Activated CD4-positive, alpha-beta memory T cell treated with anti-CD3 and anti-CD28 coated beads for 36 hours (primary cell): ENCODE measurements at regions not wholly inside any gene's neighbourhood (a gene's known extent, or its start where the extent isn't known, plus 50 kb on each side); places are given as distances from the start of the nearest gene placed in this dataset.

Source experiments
- CTCF ChIA-PET: fragments of 350-600 bp; sonication (Branson Sonifier 250); formaldehyde crosslinking; loops from one replicate; lab custom pipeline; 2021; ENCODE audit warnings: antibody characterized with exemption, inconsistent platforms; lab: Charles Lee
- POLR2A ChIA-PET: fragments of 350-600 bp; sonication (Branson Sonifier 250); formaldehyde crosslinking; loops from one replicate; lab custom pipeline; 2021; ENCODE audit warnings: antibody characterized with exemption; lab: Charles Lee
- DNase-seq: peaks from one replicate; pipeline ENCODE4 v3.0.0-alpha.2; 2020
- H3K27ac Mint-ChIP-seq: one replicate; pipeline ENCODE4 v1.8.0; 2021; ENCODE audit warnings: mixed read lengths
- H3K27me3 Mint-ChIP-seq: one replicate; pipeline ENCODE4 v1.8.0; 2021; ENCODE audit warnings: mixed read lengths
- H3K36me3 Mint-ChIP-seq: one replicate; pipeline ENCODE4 v1.8.0; 2021; ENCODE audit warnings: mixed read lengths
- H3K4me1 Mint-ChIP-seq: one replicate; pipeline ENCODE4 v1.8.0; 2021; ENCODE audit warnings: low read depth, mixed read lengths
- H3K4me3 Mint-ChIP-seq: one replicate; pipeline ENCODE4 v1.8.0; 2021; ENCODE audit warnings: mild to moderate bottlenecking, mixed read lengths
- H3K9me3 Mint-ChIP-seq: one replicate; pipeline ENCODE4 v1.8.0; 2021; ENCODE audit warnings: mixed read lengths
- intact Hi-C: fragments of 100-400 bp; cut with micrococcal nuclease; formaldehyde crosslinking; loops from one replicate; pipeline ENCODE4 v1.15.1; 2023

DNA sequence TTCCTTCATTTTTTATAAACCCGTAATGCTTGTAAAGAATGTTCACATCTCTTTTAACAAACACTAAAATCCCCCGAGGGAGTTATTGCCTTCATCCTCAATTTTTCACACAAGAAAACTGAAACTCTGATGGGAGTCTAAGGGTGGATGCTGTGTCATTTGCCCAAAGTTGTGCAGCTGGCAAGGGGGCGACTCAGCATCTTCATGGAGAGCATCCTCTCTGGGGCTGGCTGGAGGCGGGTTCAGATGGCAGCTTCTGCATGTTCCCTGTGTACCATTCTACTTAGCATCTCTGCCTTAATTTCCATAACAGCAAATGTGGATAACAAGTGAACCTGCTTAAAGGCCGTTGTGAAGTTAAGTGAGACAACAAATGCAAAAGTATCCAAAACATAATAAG lies 256.4 kb downstream of the IRS2 start:
- no peak for DNase-seq
- no peaks in the 10 kb centered on the region for H3K9me3 Mint-ChIP-seq
- CTCF ChIA-PET: no interaction called here
- intact Hi-C loops: no loop called here
- H3K4me1 Mint-ChIP-seq: no peaks in the 10 kb centered on the region
- no peak overlapping the region for H3K4me3 Mint-ChIP-seq
- POLR2A ChIA-PET: no interaction called here
- no peaks in the 10 kb centered on the region for H3K36me3 Mint-ChIP-seq
- H3K27me3 Mint-ChIP-seq: peaks cover 9% of the 10 kb centered on the region
- no peak overlapping the region for H3K27ac Mint-ChIP-seq

DNA sequence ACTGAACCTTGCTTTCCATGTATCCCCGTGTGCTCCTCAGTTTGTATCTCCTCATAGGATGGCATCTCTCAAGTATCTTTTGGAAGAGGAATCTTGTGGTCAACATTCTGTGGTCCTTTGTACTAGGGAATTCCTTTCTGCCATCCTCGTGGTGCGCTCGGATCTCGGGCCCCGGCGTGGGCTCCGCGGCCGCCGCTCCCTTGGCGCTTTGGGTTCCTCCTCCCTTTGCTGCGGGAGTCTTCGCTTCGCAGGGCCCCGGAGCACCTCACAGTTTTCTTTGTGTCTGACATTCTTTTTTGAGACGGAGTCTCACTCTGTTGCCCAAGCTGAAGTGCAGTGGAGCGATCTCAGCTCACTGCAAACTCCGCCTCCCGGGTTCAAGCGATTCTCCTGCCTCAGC lies 264.7 kb downstream of the IRS2 start:
- Mint-ChIP-seq H3K4me1 (no peaks in the 10 kb centered on the region), H3K36me3 (no peaks in the 10 kb centered on the region), H3K27me3 (peaks cover 6% of the 10 kb centered on the region), H3K27ac (no peak overlapping the region), H3K4me3 (no peak overlapping the region), H3K9me3 (no peaks in the 10 kb centered on the region)
- no peak for DNase-seq
- ChIA-PET CTCF (interaction anchor here (0.8 kb wide), 1 partner anchor 376 kb away, joined by 3 read pairs; no protein-coding TSS in a partner anchor), POLR2A (no interaction called here)
- intact Hi-C loops: no loop called here

DNA sequence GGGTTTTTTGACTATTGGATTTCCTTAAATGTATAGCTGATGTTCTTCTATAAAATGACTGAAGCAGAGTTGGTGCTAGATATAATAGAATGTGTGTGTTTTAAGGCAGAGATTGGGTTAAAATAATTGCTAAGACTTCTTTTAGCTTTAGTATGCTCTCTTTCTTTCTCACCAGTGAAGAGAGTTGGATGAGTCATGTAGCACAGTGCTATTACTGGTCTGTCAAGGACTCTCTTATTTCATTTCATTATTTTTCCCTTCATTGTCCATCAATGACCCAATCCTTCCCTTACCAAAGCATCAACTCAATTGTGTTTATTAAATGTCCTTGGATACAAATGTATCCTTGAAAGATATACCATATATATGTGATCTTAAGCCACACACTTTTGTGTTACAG lies 268.9 kb downstream of the IRS2 start:
- Mint-ChIP-seq H3K36me3 (no peaks in the 10 kb centered on the region), H3K9me3 (no peaks in the 10 kb centered on the region), H3K27ac (no peak overlapping the region), H3K4me3 (no peak overlapping the region), H3K27me3 (peaks cover 2% of the 10 kb centered on the region), H3K4me1 (no peaks in the 10 kb centered on the region)
- CTCF ChIA-PET: no interaction called here
- no peak for DNase-seq
- intact Hi-C loops: no loop called here
- POLR2A ChIA-PET: no interaction called here

DNA sequence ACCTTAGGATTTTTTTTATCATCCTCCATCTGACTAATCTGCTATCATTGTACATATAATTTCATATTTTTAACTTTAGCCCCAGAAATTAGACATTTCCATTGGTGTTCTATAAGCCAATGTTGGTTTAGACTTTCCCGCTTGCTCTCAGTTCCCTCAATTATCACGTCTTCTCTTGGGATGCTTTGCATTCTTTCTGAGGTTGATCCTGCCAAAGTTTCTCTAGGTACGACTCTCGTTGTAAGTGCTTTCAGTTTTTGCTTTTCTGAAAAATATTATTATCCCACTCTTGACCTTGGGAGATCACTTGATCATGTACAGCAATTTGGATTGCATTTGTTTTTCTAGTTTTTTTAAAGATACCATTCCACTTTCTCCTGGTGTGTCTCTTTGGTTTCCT lies 270.2 kb downstream of the IRS2 start:
- Mint-ChIP-seq H3K9me3 (no peaks in the 10 kb centered on the region), H3K4me1 (no peaks in the 10 kb centered on the region), H3K27ac (no peak overlapping the region), H3K27me3 (peaks cover 8% of the 10 kb centered on the region), H3K36me3 (no peaks in the 10 kb centered on the region), H3K4me3 (no peak overlapping the region)
- POLR2A ChIA-PET: no interaction called here
- DNase-seq: no peak
- intact Hi-C loops: no loop called here
- CTCF ChIA-PET: no interaction called here

DNA sequence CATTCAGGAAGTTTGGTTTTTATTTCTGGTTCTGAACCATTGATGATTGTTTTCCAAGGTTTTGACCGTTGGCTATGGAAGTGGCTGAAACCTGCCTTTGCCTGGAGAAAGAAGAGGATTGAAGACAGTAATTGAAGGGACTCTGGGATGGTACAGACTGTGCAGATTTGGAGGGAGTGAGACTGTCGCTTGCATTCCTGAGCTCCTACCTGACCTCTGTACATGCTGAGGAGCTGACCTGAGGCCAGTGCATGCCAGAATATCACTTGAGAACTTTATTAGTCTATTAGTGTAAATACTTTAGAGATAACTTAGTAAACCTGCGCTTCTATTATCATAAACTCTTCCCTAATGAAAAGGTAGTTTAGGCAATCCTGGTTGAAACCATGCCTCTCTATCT lies 276.4 kb downstream of the IRS2 start:
- Mint-ChIP-seq H3K36me3 (no peaks in the 10 kb centered on the region), H3K27ac (no peak overlapping the region), H3K9me3 (peaks cover 3% of the 10 kb centered on the region), H3K4me1 (no peaks in the 10 kb centered on the region), H3K4me3 (no peak overlapping the region), H3K27me3 (peaks cover 17% of the 10 kb centered on the region)
- DNase-seq: no peak
- CTCF ChIA-PET: no interaction called here
- intact Hi-C loops: no loop called here
- POLR2A ChIA-PET: no interaction called here

DNA sequence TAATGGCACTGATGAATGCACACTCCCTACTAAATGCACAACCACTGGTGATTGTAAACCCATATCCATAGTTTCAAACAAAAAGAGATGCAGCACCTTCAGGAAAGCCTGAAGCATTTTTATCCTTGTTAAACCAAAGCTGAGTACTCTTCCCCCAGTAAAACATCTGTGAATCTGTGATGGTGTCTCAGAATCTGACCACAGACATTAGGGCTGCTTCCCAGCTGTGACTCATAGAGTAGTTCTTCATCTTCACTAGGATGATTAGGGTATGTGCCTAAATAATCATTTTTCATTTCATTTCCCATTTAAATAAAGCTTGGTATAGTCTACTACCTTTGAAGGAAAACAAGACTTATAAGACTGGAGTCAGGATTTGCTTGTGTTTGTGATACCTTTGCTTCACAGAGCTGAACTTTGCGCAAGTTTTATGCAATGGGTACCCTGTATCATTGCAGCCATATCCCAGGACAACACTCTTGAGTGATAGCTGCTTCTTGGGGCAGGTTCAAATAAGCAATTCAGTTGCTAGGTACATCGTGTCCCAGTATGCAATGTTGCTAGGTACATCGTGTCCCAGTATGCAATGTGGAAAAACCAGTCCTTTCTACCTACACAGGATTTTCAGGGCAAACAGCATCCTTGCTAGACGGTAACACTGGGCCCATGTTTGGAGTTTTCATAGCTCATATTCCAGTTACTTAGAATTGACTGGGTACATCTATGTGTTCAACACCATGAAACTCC lies 277.1 kb downstream of the IRS2 start:
- Mint-ChIP-seq H3K27ac (no peak overlapping the region), H3K4me3 (no peak overlapping the region), H3K27me3 (peaks cover 19% of the 10 kb centered on the region), H3K9me3 (peaks cover 3% of the 10 kb centered on the region), H3K4me1 (no peaks in the 10 kb centered on the region), H3K36me3 (no peaks in the 10 kb centered on the region)
- CTCF ChIA-PET: no interaction called here
- no peak for DNase-seq
- POLR2A ChIA-PET: no interaction called here
- intact Hi-C loops: no loop called here

DNA sequence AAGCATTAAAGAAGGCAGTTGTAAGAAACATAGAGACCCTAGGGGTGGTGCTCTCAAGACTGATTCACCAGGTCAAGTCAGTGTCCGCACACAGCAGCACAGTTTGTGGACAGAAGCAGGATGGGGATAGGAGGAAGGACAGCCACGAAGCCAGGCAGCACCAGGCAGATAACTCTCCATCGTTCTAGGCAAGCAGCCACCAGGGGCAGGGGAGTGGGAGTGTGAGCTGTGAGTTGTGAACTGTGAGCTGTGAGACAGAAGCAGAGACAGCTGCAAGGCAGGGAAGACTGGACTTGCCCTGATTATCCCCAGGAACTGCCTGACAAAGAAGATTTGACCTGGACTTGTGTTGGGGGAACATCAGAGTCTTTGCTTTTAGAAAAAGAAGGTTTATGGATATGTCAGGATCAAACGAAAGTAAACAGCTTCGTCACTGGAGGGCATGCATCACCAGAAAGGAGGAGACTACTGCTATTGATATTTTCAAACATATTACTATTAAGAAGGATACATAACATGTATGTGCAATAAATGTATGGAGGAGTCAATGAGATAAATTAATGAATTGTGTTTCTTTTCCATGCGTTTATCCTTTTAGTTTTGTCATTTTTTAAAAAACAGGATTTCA lies 286.1 kb downstream of the IRS2 start:
- CTCF ChIA-PET: no interaction called here
- H3K4me1 Mint-ChIP-seq: no peaks in the 10 kb centered on the region
- DNase-seq: no peak
- H3K27ac Mint-ChIP-seq: no peak overlapping the region
- POLR2A ChIA-PET: no interaction called here
- intact Hi-C loops: no loop called here
- H3K9me3 Mint-ChIP-seq: peaks cover 10% of the 10 kb centered on the region
- peaks cover 4% of the 10 kb centered on the region for H3K27me3 Mint-ChIP-seq
- no peaks in the 10 kb centered on the region for H3K36me3 Mint-ChIP-seq
- no peak overlapping the region for H3K4me3 Mint-ChIP-seq

DNA sequence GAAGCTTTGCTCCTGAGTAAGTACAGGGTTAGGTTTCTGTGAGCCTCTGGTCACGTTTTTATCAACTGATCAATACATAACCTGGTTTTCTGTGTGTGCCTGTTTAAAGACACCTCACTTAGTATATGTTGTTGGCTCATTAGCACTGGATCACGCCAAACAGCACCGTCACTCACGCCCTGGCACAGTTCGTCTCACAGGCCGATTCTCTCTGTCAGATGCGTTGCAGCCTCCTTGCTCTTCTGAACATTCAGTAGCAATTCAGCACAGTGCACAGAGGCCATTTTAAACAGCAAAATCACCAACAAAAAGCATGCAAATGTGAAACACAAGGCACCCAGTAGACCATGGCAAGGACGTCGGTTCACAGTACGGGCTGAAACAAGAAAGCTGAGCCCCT lies 288.5 kb downstream of the IRS2 start:
- Mint-ChIP-seq H3K4me1 (no peaks in the 10 kb centered on the region), H3K27ac (no peak overlapping the region), H3K36me3 (no peaks in the 10 kb centered on the region), H3K27me3 (no peaks in the 10 kb centered on the region), H3K4me3 (no peak overlapping the region), H3K9me3 (peaks cover 3% of the 10 kb centered on the region)
- POLR2A ChIA-PET: no interaction called here
- no peak for DNase-seq
- intact Hi-C loops: no loop called here
- CTCF ChIA-PET: no interaction called here

DNA sequence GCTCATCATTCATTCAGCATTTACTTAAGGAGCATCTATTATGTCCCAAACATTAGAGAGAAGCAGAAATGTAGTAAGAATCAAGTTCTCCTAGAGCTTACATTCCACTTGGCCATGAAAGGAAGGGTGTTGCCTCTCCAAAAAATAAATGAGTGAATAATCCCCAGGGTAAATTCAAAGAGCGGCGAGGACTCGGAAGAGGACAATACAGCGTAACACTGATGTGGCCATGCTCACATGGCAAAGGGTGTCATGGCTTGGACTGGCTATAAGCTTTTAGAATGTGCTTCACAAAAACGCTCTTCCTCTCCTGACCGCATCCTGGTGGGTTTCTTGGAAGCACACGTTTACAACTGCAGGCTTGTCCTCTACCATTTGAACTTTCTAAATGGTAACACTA lies 290.2 kb downstream of the IRS2 start:
- POLR2A ChIA-PET: no interaction called here
- no peaks in the 10 kb centered on the region for H3K4me1 Mint-ChIP-seq
- H3K27ac Mint-ChIP-seq: no peak overlapping the region
- intact Hi-C loops: no loop called here
- H3K4me3 Mint-ChIP-seq: no peak overlapping the region
- CTCF ChIA-PET: no interaction called here
- no peaks in the 10 kb centered on the region for H3K36me3 Mint-ChIP-seq
- no peaks in the 10 kb centered on the region for H3K27me3 Mint-ChIP-seq
- DNase-seq: no peak
- H3K9me3 Mint-ChIP-seq: no peaks in the 10 kb centered on the region

DNA sequence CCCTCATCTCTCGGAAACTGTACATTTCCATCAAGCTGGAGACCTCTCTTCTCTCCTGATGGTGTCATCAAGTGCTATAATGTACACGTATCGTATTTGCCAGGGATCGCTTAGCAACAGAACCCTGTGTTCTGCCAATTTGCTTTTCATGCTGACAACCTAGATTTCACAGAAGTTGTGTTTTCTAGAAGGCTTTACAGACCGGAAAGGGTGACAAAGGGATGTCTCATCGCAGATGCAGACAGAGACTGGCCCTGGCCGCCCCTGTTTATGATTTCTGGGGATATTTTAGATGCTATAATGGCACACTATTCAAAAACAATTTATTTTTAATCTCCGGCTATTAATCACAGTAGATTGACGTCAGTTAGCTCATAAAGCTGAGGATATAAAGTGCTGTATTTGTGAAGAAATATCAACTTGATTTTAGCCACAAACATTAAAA lies 291.4 kb downstream of the IRS2 start:
- intact Hi-C loops: no loop called here
- ChIA-PET CTCF (no interaction called here), POLR2A (no interaction called here)
- no peak for DNase-seq
- Mint-ChIP-seq H3K36me3 (no peaks in the 10 kb centered on the region), H3K27me3 (no peaks in the 10 kb centered on the region), H3K27ac (no peak overlapping the region), H3K4me1 (no peaks in the 10 kb centered on the region), H3K9me3 (no peaks in the 10 kb centered on the region), H3K4me3 (no peak overlapping the region)

DNA sequence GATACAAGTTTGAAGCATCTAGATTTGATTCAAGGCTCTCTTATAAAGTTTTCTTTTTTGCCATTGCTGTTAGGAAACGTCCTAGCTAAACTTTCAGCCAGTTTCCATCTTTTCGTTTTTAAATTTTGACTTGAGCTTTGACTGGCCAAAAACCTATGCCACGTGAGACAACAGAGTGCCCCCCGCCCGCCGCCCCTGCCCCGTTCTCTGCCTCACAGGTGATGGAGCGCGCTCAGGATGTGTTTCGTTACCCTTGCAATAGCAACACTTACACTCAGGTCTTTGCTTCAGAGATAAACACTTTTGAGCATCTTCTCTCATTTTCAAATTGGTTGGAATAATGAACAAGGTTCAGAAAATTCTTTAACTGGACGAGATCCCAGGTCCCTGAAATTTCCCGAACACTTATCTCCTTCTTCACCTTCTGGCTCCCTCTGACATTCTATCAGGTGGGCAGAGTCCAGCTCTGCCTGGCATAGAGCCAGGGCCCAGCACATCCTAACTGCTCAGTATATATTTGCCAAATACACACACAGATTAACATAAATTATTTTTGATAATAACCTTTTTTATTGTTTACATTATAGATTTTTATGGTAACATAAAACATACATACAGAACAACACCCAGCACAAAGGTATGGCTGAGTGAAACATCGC lies 301.1 kb downstream of the IRS2 start:
- Mint-ChIP-seq H3K4me1 (no peaks in the 10 kb centered on the region), H3K9me3 (no peaks in the 10 kb centered on the region), H3K27me3 (no peaks in the 10 kb centered on the region), H3K36me3 (no peaks in the 10 kb centered on the region), H3K4me3 (no peak overlapping the region), H3K27ac (no peak overlapping the region)
- no peak for DNase-seq
- CTCF ChIA-PET: no interaction called here
- intact Hi-C loops: no loop called here
- POLR2A ChIA-PET: interaction anchor here (0.6 kb wide), 1 partner anchor 397 kb away, joined by 5 read pairs; no protein-coding TSS in a partner anchor

DNA sequence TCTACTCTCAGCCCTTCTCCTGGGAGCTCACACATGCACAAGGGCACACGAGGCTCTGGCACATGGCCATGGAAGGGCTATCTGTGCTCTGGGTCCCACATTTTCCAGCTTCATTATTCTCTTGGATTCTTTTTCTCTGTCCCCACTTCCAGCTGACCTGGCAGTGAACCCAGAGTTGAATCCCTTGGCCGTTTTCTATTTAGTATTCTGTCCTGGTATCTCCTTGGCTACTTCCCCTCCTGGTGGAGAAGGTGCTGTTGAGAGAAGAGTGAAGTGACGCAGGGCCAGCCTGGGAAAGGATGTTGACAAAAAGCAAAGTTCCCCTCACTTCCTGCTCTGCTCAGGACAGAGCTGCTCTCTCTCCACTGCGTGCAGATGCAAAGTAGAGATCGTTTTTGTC lies 303.1 kb downstream of the IRS2 start:
- DNase-seq: no peak
- no peaks in the 10 kb centered on the region for H3K4me1 Mint-ChIP-seq
- no peaks in the 10 kb centered on the region for H3K27me3 Mint-ChIP-seq
- H3K36me3 Mint-ChIP-seq: no peaks in the 10 kb centered on the region
- H3K9me3 Mint-ChIP-seq: no peaks in the 10 kb centered on the region
- CTCF ChIA-PET: no interaction called here
- intact Hi-C loops: loop anchor here (5.0 kb wide), 1 partner anchor 394 kb away; no protein-coding TSS in a partner anchor
- POLR2A ChIA-PET: no interaction called here
- H3K4me3 Mint-ChIP-seq: no peak overlapping the region
- no peak overlapping the region for H3K27ac Mint-ChIP-seq
